ENCODE measurements at regions not wholly inside any gene's neighbourhood (a gene's known extent, or its start where the extent isn't known, plus 50 kb on each side); places are given as distances from the start of the nearest gene placed in this dataset.

DNA sequence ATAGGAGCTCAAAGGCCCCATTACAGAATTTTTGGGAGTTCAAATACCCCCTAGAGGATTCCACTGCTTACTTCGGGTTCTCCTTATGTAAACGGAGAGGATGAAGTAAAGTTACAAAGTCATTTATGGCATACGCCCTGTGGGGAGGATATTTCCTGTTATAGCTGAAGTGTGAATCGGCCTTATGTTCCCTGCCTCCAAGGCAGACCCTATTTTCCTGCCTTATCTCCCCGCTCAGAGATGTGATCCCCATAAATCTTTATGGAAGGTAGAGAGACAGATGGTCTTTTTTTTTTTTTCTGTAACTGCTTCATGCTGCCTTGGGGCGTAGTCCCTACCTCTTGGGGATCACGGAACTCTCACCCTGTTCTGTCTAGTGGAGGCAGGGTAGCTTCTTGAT lies 56.0 kb upstream of the DHX15 start:
- Histone ChIP-seq H3F3A (ENCODE audit: low read depth) (no peaks in the 10 kb centered on the region), H3K79me2 (ENCODE audit: insufficient read depth, low read length) (no peaks in the 10 kb centered on the region), H3K9me3 (ENCODE audit: insufficient read depth, low read depth, low read length) (no peaks in the 10 kb centered on the region), H3K4me2 (ENCODE audit: low read depth, low read length, poor library complexity, severe bottlenecking) (no peak overlapping the region), H3K27me3 (ENCODE audit: insufficient read depth, low read length, poor library complexity, severe bottlenecking) (no peaks in the 10 kb centered on the region), H3K4me3 (ENCODE audit: low read length, poor library complexity, severe bottlenecking) (no peak overlapping the region), H3K36me3 (ENCODE audit: insufficient read depth, low read length) (no peaks in the 10 kb centered on the region), H3K4me1 (ENCODE audit: insufficient read depth, low read length, poor library complexity, severe bottlenecking) (no peaks in the 10 kb centered on the region), H4K20me1 (ENCODE audit: insufficient read depth, low read length, poor library complexity, severe bottlenecking) (no peaks in the 10 kb centered on the region), H2AFZ (ENCODE audit: low read length) (no peak overlapping the region), H3K9ac (ENCODE audit: low read depth, low read length, poor library complexity, severe bottlenecking) (no peak overlapping the region), H3K9me2 (replicated peaks; ENCODE audit: low read depth, low read length) (no peaks in the 10 kb centered on the region)
- TF ChIP-seq EZH2phosphoT487 (IDR thresholded peaks at IDR 0.05; ENCODE audit: borderline replicate concordance) = no peak
- TF ChIP-seq, protein P1, sequence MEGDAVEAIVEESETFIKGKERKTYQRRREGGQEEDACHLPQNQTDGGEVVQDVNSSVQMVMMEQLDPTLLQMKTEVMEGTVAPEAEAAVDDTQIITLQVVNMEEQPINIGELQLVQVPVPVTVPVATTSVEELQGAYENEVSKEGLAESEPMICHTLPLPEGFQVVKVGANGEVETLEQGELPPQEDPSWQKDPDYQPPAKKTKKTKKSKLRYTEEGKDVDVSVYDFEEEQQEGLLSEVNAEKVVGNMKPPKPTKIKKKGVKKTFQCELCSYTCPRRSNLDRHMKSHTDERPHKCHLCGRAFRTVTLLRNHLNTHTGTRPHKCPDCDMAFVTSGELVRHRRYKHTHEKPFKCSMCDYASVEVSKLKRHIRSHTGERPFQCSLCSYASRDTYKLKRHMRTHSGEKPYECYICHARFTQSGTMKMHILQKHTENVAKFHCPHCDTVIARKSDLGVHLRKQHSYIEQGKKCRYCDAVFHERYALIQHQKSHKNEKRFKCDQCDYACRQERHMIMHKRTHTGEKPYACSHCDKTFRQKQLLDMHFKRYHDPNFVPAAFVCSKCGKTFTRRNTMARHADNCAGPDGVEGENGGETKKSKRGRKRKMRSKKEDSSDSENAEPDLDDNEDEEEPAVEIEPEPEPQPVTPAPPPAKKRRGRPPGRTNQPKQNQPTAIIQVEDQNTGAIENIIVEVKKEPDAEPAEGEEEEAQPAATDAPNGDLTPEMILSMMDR (conservative IDR thresholded peaks at IDR 0.05; ENCODE audit: low read length) = no peak

DNA sequence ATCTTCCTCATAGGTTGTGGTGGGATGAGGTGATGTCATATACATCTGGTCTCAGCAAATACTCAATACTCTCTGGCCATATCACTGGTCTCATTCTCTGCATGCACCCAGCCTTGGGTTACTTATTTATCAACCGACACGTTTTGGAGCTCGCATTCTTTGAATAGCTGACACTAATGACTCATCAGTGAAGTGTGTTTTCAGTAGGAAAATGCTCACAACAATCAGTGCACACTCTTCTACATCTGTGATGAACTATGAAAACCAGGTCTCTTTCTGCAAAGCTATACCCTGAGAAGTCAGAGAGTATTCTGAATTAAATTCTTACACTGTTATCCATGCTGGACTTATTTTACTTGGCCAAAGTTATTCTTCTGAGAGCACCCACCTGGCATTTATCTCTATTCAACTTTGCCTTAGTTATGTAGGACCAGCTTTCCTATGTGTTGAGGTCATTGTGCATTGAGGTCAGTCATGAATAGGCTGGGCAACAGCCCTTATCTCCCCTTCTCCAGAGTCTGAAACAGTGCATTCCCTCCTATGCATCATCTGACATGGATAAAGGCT lies 58.7 kb upstream of the DHX15 start:
- Histone ChIP-seq H2AFZ (ENCODE audit: low read length) (no peak overlapping the region), H3K4me2 (ENCODE audit: low read depth, low read length, poor library complexity, severe bottlenecking) (no peak overlapping the region), H3K4me3 (ENCODE audit: low read length, poor library complexity, severe bottlenecking) (no peak overlapping the region), H3K79me2 (ENCODE audit: insufficient read depth, low read length) (no peaks in the 10 kb centered on the region), H3K9me3 (ENCODE audit: insufficient read depth, low read depth, low read length) (no peaks in the 10 kb centered on the region), H3K4me1 (ENCODE audit: insufficient read depth, low read length, poor library complexity, severe bottlenecking) (no peaks in the 10 kb centered on the region), H4K20me1 (ENCODE audit: insufficient read depth, low read length, poor library complexity, severe bottlenecking) (no peaks in the 10 kb centered on the region), H3K9me2 (replicated peaks; ENCODE audit: low read depth, low read length) (no peaks in the 10 kb centered on the region), H3F3A (ENCODE audit: low read depth) (no peaks in the 10 kb centered on the region), H3K9ac (ENCODE audit: low read depth, low read length, poor library complexity, severe bottlenecking) (no peak overlapping the region), H3K36me3 (ENCODE audit: insufficient read depth, low read length) (no peaks in the 10 kb centered on the region), H3K27me3 (ENCODE audit: insufficient read depth, low read length, poor library complexity, severe bottlenecking) (no peaks in the 10 kb centered on the region)
- no peak for TF ChIP-seq EZH2phosphoT487 (IDR thresholded peaks at IDR 0.05; ENCODE audit: borderline replicate concordance)
- TF ChIP-seq, protein P1 (conservative IDR thresholded peaks at IDR 0.05; ENCODE audit: low read length) = no peak

DNA sequence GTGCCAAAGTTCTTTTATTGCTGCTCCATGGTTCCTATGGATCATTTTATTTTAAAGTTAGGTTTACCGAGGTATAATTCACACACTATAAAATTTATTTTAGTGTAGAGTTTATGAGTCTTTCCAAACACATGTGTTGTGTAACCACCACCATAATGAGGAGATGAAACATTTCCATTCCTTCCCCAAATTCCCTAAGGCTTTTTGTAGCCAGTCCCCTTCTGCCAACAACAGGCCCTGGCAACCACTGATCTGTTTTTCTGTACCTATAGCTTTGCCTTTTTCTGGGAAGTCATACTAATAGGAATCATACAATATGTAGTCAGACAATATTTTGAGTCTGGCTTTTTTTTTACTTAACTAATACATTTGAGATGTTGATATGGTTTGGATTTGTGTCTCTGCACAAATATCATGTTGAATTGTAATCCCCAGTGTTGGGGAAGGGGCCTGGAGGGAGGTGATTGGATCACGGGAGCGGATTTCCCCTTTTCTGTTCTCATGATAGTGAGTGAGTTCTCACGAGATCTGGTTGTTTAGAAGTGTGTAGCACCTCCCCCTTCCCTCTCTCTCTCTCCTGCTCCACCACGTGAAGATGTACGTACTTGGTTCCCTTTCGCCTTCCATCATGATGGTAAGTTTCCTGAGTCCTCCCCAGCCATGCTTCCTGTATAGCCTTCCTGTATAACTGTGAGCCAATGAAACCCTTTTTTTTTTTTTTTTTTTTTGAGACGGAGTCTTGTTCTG lies 59.6 kb upstream of the DHX15 start:
- H3K4me3 ChIP-seq (ENCODE audit: low read length, poor library complexity, severe bottlenecking) = no peak overlapping the region
- no peak overlapping the region for H3K9ac ChIP-seq (ENCODE audit: low read depth, low read length, poor library complexity, severe bottlenecking)
- no peak for TF ChIP-seq EZH2phosphoT487 (IDR thresholded peaks at IDR 0.05; ENCODE audit: borderline replicate concordance)
- TF ChIP-seq, protein P1 (conservative IDR thresholded peaks at IDR 0.05; ENCODE audit: low read length) = no peak
- no peaks in the 10 kb centered on the region for H3K4me1 ChIP-seq (ENCODE audit: insufficient read depth, low read length, poor library complexity, severe bottlenecking)
- H3K9me3 ChIP-seq (ENCODE audit: insufficient read depth, low read depth, low read length) = no peaks in the 10 kb centered on the region
- H3K27me3 ChIP-seq (ENCODE audit: insufficient read depth, low read length, poor library complexity, severe bottlenecking) = no peaks in the 10 kb centered on the region
- H3K4me2 ChIP-seq (ENCODE audit: low read depth, low read length, poor library complexity, severe bottlenecking) = no peak overlapping the region
- no peaks in the 10 kb centered on the region for H3K36me3 ChIP-seq (ENCODE audit: insufficient read depth, low read length)
- no peaks in the 10 kb centered on the region for H4K20me1 ChIP-seq (ENCODE audit: insufficient read depth, low read length, poor library complexity, severe bottlenecking)
- no peaks in the 10 kb centered on the region for H3F3A ChIP-seq (ENCODE audit: low read depth)
- H3K9me2 ChIP-seq (replicated peaks; ENCODE audit: low read depth, low read length) = no peaks in the 10 kb centered on the region
- H2AFZ ChIP-seq (ENCODE audit: low read length) = no peak overlapping the region
- H3K79me2 ChIP-seq (ENCODE audit: insufficient read depth, low read length) = no peaks in the 10 kb centered on the region

Data from Loucy (cell line).